Vagina (tissue), 2 donors: ENCODE measurements at regions not wholly inside any gene's neighbourhood (a gene's known extent, or its start where the extent isn't known, plus 50 kb on each side); places are given as distances from the start of the nearest gene placed in this dataset.

Experiments
- CTCF ChIP-seq, 3 experiments: fragments of 450-650 bp in 2 of 3; fragments of 200-600 bp in 1 of 3; sonication (generic) in 1 of 3; IDR thresholded peaks; one replicate each; pipeline ENCODE4 v1.5.1; 2017 to 2019; ENCODE audit warnings: antibody characterized with exemption in 3 of 3, mild to moderate bottlenecking in 2 of 3, moderate library complexity in 2 of 3
- POLR2A ChIP-seq, 2 donors: fragments of 450-650 bp; IDR thresholded peaks; one replicate each; pipeline ENCODE4 v1.6.1; 2017; ENCODE audit warnings: antibody characterized with exemption in 2 of 2, mild to moderate bottlenecking in 2 of 2, moderate library complexity in 2 of 2

- TF ChIP-seq CTCF (IDR thresholded peaks at IDR 0.05) (no peak), POLR2A (IDR thresholded peaks at IDR 0.05) (peak in 1 of 2 donors; percentile 6)
Measured at GRCh38 chr1:229988534-229988933, 78.5 kb upstream of the GALNT2 start.
